HG02763 (cell line): ENCODE measurements at regions not wholly inside any gene's neighbourhood (a gene's known extent, or its start where the extent isn't known, plus 50 kb on each side); places are given as distances from the start of the nearest gene placed in this dataset.

Experiments
- ATAC-seq: cut with Tn5 transposase; IDR thresholded peaks from one replicate; pipeline ENCODE4 v1.9.1; 2021; ENCODE audit warnings: mild to moderate bottlenecking, moderate library complexity; ENCODE audit not compliant: unreplicated experiment

- ATAC-seq: no peak
Measured at GRCh38 chr13:85666356-85666755, 132.9 kb downstream of the SLITRK6 start.

DNA sequence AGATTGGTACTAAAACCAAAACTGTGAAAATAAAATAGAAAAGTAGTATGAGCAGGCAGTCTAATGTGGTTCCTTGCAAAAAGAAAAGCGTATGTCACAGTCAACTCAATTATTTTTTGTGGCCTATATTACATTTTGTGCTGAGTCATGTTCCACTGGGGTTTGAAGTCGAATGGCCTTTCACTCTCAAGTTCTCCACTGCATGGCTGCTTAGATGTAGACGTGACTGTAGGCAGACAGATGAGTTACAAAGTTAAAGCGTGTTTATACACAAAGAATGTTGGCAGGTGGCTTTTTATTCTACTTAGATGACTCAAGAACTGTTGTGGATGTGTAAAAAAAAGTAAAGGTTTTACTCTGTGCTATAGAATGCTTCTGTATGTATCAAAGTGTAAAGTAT, 133.9 kb downstream of the SLITRK6 start:
- ATAC-seq: no peak

- ATAC-seq: no peak
Measured at GRCh38 chr13:85663856-85664255, 135.4 kb downstream of the SLITRK6 start.

GRCh38 chr13:85662186-85662585, 137.0 kb downstream of the SLITRK6 start:
- ATAC-seq: no peak

- no peak for ATAC-seq
Measured at GRCh38 chr13:85661675-85662074, 137.5 kb downstream of the SLITRK6 start.

GRCh38 chr13:85659493-85659892, 139.7 kb downstream of the SLITRK6 start:
- ATAC-seq: no peak

DNA sequence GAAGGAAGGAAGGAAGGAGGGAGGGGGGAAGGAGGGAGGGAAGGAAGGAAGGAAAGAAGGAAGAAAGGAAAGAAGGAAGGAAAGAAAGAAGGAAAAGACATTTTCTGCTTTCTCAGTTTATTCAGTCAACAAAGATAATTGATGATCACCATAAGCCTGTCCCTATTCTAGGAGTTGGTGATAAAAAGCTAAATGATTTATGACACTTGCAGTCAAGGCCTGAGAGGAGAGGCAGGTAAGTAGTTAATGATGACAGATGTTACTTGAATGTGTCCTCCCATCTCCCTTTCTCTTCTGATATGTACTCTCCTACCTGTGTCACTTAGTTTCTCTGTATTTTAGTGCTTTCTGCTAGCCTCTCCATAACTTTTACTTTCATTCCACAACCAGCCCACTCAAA, 141.3 kb downstream of the SLITRK6 start:
- no peak for ATAC-seq

DNA sequence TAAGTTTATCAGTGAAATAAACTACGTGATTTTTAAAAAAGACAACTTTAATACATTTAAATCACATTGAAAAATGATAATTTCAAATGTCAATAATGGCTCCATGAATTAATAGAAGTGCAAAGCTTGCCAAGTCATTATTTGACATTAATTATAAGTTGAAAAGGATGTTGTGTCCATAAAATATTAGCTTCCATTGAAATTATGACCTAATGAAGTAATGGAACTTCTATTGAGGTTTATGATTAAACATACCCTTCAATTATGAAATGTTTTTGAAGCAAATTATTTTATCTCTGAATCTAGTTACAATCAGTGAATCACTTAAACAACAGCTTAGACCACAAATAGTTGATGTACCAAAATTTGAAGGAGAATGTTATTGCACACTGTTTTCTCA, 144.2 kb downstream of the SLITRK6 start:
- no peak for ATAC-seq

DNA sequence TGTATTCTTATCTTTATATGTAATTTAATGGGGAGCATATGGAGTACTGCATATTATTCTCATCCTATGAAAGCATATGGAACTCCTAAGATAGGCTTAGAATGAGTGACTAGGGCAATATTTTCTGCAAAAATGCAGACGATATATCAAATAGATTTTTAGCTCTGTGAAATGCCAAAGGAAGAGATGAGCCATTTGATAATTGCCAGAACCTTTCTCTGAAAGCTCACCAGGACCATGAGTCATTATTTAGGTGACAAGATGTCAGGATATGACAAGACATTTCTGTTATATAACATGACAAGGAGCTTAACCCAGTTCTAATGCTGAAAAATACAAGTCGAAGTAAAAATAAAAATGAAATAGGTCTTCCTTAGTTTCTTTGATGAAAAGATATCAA, 145.0 kb downstream of the SLITRK6 start:
- ATAC-seq: no peak

GRCh38 chr13:85653681-85654080, 145.5 kb downstream of the SLITRK6 start:
- ATAC-seq: no peak

- ATAC-seq: no peak
Measured at GRCh38 chr13:85652491-85652890, 146.7 kb downstream of the SLITRK6 start.

DNA sequence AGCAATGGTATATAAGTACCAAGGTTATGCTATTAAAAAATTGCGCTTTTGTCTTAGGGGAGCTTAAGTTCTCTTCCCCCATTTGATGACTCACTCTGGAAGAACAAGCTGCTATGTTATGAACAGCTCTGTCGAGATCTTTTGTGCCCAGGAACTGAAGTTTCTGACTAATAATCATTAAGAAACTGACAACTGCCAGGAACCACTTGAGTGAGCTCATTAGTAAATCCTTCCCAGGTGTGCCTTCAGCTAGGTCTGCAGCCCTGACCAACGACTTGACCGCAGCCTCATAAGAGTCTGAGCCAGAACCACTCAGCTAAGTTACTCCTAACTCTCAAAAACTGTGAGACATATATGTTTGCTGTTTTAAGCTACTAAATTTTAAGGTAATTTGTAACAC, 147.8 kb downstream of the SLITRK6 start:
- no peak for ATAC-seq

DNA sequence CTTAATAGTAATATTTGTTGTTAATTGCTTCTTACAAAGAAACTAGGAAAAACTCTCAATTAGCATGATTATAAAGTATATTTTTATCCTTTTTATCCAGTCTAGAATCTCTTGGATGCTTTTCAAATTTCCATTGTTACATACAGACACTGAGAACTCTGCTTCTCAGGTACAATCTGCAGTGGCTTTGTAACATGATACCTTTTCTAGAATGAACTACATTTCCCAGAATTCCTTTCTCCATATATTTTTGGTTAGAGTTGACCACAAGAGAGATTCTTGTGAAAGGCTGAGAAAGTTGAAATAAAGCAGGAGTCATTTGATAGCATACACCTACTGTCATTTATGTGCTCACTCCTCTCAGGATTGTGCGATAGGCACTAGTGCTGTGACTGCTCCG, 148.6 kb downstream of the SLITRK6 start:
- no peak for ATAC-seq

DNA sequence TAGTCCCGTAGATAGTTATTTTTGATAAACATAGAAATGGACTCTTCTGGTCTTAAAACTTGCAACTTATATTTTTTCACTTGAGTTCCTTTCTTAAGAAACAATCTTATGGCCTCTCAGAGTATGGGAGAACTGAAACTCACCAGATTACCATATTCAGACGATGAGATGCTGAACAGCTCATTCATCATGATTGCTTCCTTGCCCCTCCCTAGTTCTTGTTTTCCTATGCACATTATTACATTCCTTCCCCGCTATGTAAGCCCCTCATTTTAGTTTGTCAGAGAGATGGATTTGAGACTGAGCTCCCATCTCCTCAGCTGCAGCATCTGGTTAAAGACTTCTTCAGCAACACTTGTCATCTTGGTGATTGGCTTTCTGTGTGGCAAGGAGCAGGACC, 158.5 kb downstream of the SLITRK6 start:
- no peak for ATAC-seq

GRCh38 chr13:85638815-85639393, 160.3 kb downstream of the SLITRK6 start:
- ATAC-seq: no peak

DNA sequence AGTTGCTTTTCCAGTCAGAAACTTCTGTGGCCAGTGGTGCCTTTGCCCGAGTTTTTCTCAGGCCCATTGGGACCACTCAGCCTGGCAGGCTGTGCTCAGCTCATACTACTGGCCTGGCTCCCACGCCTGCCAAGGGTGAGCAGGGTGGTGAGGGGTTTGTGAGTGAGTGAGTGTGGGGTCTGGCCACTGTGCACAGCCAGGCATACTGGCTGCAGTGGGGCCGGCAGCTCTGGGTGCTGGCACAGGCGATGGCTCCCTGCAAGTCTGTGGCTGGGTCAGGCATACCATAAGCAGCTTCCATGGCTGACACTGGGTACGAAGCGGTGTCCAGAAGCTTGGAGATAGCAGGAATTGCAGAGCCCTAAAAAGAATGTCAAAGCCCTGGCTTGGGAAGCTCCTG, 161.0 kb downstream of the SLITRK6 start:
- ATAC-seq: no peak

GRCh38 chr13:85632526-85633195, 166.6 kb downstream of the SLITRK6 start:
- no peak for ATAC-seq

GRCh38 chr13:85631801-85632200, 167.4 kb downstream of the SLITRK6 start:
- no peak for ATAC-seq

- ATAC-seq: no peak
Measured at GRCh38 chr13:85626603-85627002, 172.6 kb downstream of the SLITRK6 start.

GRCh38 chr13:85619321-85619720, 179.9 kb downstream of the SLITRK6 start:
- ATAC-seq: no peak

DNA sequence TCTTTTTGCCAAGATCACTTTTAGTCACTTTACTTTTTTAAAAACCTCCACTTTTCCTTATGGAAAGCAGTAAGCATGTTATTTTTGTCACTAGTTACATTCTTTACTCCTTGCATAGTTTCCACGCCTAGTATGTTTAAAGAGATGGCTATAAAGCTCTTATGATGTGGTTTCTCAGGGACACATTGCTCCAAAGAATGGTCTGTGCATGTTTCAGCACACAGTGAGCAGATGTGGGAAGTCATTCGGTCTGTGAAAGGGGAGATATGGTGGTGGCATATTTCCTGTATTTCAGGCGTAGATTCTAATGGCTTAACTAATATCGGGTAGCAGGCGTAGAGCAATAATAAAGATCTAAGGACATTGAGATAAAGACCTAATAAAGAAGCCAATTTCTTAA, 180.7 kb downstream of the SLITRK6 start:
- no peak for ATAC-seq

GRCh38 chr13:85616275-85616674, 182.9 kb downstream of the SLITRK6 start:
- ATAC-seq: no peak

DNA sequence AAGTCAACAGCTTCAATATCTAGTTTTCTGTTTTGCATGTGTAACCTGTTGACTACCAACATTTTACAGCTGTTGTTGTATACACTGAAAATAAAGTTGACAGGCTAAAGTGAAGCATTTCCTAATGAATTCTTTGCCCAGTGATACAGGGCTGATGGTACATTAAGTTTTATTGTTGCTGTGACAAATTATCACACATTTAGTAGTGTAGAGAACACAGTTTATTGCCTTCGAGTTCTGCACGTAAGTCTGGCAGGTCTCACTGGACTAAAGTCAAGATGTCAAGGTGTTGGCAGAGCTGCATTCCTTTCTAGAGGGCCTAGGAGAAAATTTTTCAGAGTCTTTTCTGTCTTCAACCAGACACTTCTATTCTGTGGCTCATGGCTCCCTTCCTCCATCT, 184.2 kb downstream of the SLITRK6 start:
- ATAC-seq: no peak
